ENCODE measurements at regions not wholly inside any gene's neighbourhood (a gene's known extent, or its start where the extent isn't known, plus 50 kb on each side); places are given as distances from the start of the nearest gene placed in this dataset.
"Not testable (repeated sequence)": the region's sequence is repeated elsewhere in the genome, so short reads cannot be mapped to it uniquely, and the experiment has no call there.

DNA sequence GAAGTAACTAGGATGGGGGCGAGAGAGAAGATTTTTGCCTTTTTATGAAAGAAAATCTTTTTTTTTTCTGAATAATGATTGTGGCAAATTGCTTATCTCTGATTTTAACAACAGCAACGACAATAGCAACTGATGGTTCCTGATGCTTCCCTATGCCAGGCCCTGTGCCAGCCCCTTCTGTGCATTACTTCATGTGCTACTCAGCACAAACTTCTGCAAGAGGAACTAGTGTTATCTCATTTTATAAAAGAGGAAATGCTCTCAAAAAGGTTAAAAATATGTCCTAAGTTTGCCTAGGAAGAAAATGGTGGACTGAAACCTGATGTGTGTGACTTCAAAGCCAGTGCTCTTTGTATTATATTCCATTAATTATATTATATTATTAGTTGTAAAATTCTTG lies 74.0 kb upstream of the RALGAPA2 start:
- Histone ChIP-seq H3K4me2 (ENCODE audit: insufficient read depth, low read length) (no peak overlapping the region), H3K27me3 (ENCODE audit: insufficient read depth, low read length) (no peaks in the 10 kb centered on the region), H4K20me1 (ENCODE audit: insufficient read depth, low read length) (no peaks in the 10 kb centered on the region), H3K9me3 (ENCODE audit: low read depth, low read length) (no peaks in the 10 kb centered on the region), H3K79me2 (ENCODE audit: insufficient read depth, low read length) (no peaks in the 10 kb centered on the region), H2AFZ (ENCODE audit: low read length) (no peak overlapping the region), H3K27ac (ENCODE audit: low read depth, low read length) (no peak overlapping the region), H3K36me3 (ENCODE audit: insufficient read depth, low read length) (no peaks in the 10 kb centered on the region), H3K4me1 (ENCODE audit: insufficient read depth, low read length) (no peaks in the 10 kb centered on the region), H3K4me3 (ENCODE audit: insufficient read depth, low read length) (no peak overlapping the region)
- no peak for DNase-seq (ENCODE audit: insufficient read length, low spot score, missing footprints)
- TF ChIP-seq CTCF (IDR thresholded peaks at IDR 0.05; ENCODE audit: extremely low read depth, low read depth, low read length), result no peak

- no peak for DNase-seq (ENCODE audit: insufficient read length, low spot score, missing footprints)
- no peak for TF ChIP-seq CTCF (IDR thresholded peaks at IDR 0.05; ENCODE audit: extremely low read depth, low read depth, low read length)
- Histone ChIP-seq H3K4me1 (ENCODE audit: insufficient read depth, low read length) (no peaks in the 10 kb centered on the region), H3K79me2 (ENCODE audit: insufficient read depth, low read length) (no peaks in the 10 kb centered on the region), H3K9me3 (ENCODE audit: low read depth, low read length) (no peaks in the 10 kb centered on the region), H3K36me3 (ENCODE audit: insufficient read depth, low read length) (no peaks in the 10 kb centered on the region), H3K27ac (ENCODE audit: low read depth, low read length) (no peak overlapping the region), H2AFZ (ENCODE audit: low read length) (no peak overlapping the region), H3K4me2 (ENCODE audit: insufficient read depth, low read length) (no peak overlapping the region), H3K27me3 (ENCODE audit: insufficient read depth, low read length) (no peaks in the 10 kb centered on the region), H3K4me3 (ENCODE audit: insufficient read depth, low read length) (no peak overlapping the region), H4K20me1 (ENCODE audit: insufficient read depth, low read length) (no peaks in the 10 kb centered on the region)
Measured at GRCh38 chr20:20785226-20785625, 72.8 kb upstream of the RALGAPA2 start.

GRCh38 chr20:20784450-20784849 lies 72.0 kb upstream of the RALGAPA2 start:
- H3K27ac ChIP-seq (ENCODE audit: low read depth, low read length); H3K36me3 ChIP-seq (ENCODE audit: insufficient read depth, low read length); H3K4me1 ChIP-seq (ENCODE audit: insufficient read depth, low read length); H3K4me2 ChIP-seq (ENCODE audit: insufficient read depth, low read length); DNase-seq (ENCODE audit: insufficient read length, low spot score, missing footprints); H4K20me1 ChIP-seq (ENCODE audit: insufficient read depth, low read length); H3K4me3 ChIP-seq (ENCODE audit: insufficient read depth, low read length); H3K79me2 ChIP-seq (ENCODE audit: insufficient read depth, low read length); H2AFZ ChIP-seq (ENCODE audit: low read length); H3K9me3 ChIP-seq (ENCODE audit: low read depth, low read length); H3K27me3 ChIP-seq (ENCODE audit: insufficient read depth, low read length): not testable (repeated sequence)

- no peak for DNase-seq (ENCODE audit: insufficient read length, low spot score, missing footprints)
- Histone ChIP-seq H3K27ac (ENCODE audit: low read depth, low read length) (no peak overlapping the region), H3K4me2 (ENCODE audit: insufficient read depth, low read length) (no peak overlapping the region), H3K9me3 (ENCODE audit: low read depth, low read length) (no peaks in the 10 kb centered on the region), H4K20me1 (ENCODE audit: insufficient read depth, low read length) (no peaks in the 10 kb centered on the region), H3K4me1 (ENCODE audit: insufficient read depth, low read length) (no peaks in the 10 kb centered on the region), H3K36me3 (ENCODE audit: insufficient read depth, low read length) (no peaks in the 10 kb centered on the region), H3K4me3 (ENCODE audit: insufficient read depth, low read length) (no peak overlapping the region), H2AFZ (ENCODE audit: low read length) (no peak overlapping the region), H3K27me3 (ENCODE audit: insufficient read depth, low read length) (no peaks in the 10 kb centered on the region), H3K79me2 (ENCODE audit: insufficient read depth, low read length) (no peaks in the 10 kb centered on the region)
- no peak for TF ChIP-seq CTCF (IDR thresholded peaks at IDR 0.05; ENCODE audit: extremely low read depth, low read depth, low read length)
Measured at GRCh38 chr20:20783450-20783849, 71.0 kb upstream of the RALGAPA2 start.

- DNase-seq (ENCODE audit: insufficient read length, low spot score, missing footprints), result no peak
- H3K4me2 ChIP-seq (ENCODE audit: insufficient read depth, low read length), result no peak overlapping the region
- H3K36me3 ChIP-seq (ENCODE audit: insufficient read depth, low read length), result no peaks in the 10 kb centered on the region
- H3K9me3 ChIP-seq (ENCODE audit: low read depth, low read length), result no peaks in the 10 kb centered on the region
- H2AFZ ChIP-seq (ENCODE audit: low read length), result no peak overlapping the region
- H3K27me3 ChIP-seq (ENCODE audit: insufficient read depth, low read length), result no peaks in the 10 kb centered on the region
- H3K4me1 ChIP-seq (ENCODE audit: insufficient read depth, low read length), result no peaks in the 10 kb centered on the region
- H4K20me1 ChIP-seq (ENCODE audit: insufficient read depth, low read length), result no peaks in the 10 kb centered on the region
- no peaks in the 10 kb centered on the region for H3K79me2 ChIP-seq (ENCODE audit: insufficient read depth, low read length)
- no peak overlapping the region for H3K4me3 ChIP-seq (ENCODE audit: insufficient read depth, low read length)
- no peak for TF ChIP-seq CTCF (IDR thresholded peaks at IDR 0.05; ENCODE audit: extremely low read depth, low read depth, low read length)
- H3K27ac ChIP-seq (ENCODE audit: low read depth, low read length), result no peak overlapping the region
Measured at GRCh38 chr20:20782755-20783154, 70.3 kb upstream of the RALGAPA2 start.

All from osteoblast (primary cell).